ENCODE measurements at regions not wholly inside any gene's neighbourhood (a gene's known extent, or its start where the extent isn't known, plus 50 kb on each side); places are given as distances from the start of the nearest gene placed in this dataset.

DNA sequence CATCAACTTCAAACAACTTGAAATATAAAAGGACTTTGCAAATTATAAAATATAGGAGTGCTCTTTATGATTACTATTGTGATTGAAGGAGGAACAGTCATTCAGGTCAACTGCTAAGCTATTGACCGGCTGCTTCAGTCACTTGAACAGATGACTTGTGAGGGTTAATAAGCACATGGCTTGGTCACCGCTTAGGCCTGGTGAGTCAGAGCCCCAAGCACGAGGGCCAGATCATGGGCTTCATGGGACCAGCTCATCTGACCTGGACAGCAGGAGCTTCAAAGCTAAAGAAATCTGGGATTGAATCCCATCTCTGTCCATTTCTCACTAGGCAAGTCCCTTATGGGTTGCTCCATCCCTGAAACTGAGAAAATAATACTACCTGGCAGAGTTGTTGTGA lies 60.4 kb upstream of the ADO start:
- no peak for DNase-seq (ENCODE audit: low read depth in 2 of 2)

DNA sequence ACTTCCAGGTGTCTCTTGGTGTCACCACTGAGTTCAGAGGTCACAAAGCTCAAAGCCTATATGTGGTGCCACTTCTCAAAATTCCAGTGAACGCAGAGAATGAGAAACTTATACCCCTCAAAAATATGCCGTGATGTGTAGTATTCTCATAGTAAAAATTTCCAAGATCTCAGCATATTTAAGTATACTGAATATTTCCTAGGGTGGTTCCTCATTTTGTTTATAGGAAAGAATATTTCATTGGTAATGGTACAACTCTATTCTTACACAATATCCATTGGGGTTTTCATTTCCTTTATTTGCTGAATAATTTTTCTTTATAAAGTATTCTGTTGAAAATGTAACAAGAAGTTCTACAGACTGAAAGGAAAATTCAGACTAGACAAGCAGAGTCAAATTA lies 58.9 kb upstream of the ADO start:
- DNase-seq (ENCODE audit: low read depth in 2 of 2) = no peak

DNA sequence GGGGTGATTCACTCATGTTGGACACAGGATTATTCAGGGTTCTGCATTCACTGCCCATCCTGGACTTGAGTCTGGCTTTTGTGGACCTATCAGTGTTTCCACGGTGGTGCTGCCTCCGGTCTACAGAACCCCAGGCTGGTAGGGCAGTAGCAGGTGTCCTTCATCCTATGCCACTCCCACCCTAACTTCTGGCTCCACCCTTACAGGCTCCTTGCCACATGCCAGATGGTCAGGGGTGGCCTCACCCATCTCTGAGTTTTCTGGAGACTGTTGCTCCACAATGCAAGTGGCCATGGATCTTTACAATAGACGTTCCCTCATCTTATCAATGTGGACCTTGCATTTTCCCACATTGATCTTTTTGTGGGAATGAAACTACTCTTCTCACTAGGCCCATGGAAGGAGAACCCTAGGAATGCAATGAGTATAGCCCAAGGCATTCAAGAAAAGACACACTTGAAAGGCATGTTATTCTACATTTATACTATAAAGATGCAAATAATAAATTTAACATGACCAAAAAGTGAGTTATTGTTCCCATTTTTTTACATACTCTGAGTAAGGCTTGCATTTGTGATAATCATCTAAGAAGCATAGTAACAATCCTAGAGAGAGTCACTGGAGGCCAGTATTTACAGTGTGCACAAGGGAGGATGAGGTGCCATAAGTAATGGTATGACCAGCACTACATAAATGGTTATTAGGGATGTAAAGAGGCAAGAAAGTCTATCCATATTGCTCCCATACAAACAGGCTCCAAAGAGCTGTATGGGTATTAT lies 57.4 kb upstream of the ADO start:
- no peak for DNase-seq (ENCODE audit: low read depth in 2 of 2)

DNA sequence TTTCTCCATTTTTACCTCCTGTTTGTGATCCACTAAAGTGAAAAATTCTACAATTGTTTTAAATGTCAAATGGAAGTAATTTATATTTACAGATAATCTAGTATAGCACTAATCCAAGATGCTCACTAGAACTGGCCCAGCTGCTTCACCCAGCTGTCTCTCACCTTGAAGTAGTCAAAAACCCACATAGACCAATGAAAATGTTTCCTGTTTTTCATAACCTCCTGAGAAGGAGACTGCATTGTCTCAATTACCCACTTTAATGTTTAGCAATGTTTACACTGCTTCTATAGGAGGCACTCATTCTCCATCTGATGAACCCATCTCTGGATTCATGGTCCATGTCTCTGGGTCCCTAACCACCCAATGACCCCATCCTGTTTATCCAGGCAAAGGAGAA lies 56.1 kb upstream of the ADO start:
- DNase-seq (ENCODE audit: low read depth in 2 of 2) = no peak

DNA sequence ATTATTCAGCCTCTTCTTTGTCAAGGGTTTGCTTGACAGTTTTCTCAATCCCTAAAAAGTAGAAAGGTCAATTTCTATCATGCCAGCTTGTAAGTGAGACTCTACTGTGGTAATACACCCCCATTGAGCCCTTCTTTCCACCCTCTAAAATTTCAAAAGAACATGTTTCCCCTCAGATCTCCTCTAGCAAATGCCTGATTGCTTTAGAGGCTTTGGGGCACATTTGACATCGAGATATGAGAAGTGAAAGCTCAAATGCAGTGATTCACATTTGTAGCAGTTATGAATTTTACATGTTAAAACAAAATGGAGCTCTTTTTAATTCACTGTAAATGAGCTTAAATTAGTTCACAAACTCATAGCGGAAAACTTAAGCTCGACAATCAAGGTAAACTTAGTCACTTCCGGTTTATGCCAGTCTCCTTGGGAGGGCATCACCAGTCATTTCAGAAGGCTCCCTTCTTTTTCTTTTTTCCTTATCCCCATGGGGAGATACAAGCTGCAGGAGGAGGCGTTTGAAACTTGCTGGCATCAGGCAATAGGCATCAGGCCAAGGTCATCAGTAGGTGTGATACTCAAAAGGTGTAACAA lies 55.3 kb upstream of the ADO start:
- no peak for DNase-seq (ENCODE audit: low read depth in 2 of 2)

Measured in stimulated activated CD8-positive, alpha-beta memory T cell treated with anti-CD3 and anti-CD28 coated beads, Interleukin-15, amount 100 ng/mL, for 48 hours (primary cell).